ENCODE measurements at regions not wholly inside any gene's neighbourhood (a gene's known extent, or its start where the extent isn't known, plus 50 kb on each side); places are given as distances from the start of the nearest gene placed in this dataset.

GRCh38 chr13:22041741-22042140 lies 370.9 kb downstream of the FGF9 start:
- TF ChIP-seq CTCF (conservative IDR thresholded peaks at IDR 0.05) (no peak), EZH2 (IDR thresholded peaks at IDR 0.05; ENCODE audit: low read depth) (no peak)
